ENCODE measurements at regions not wholly inside any gene's neighbourhood (a gene's known extent, or its start where the extent isn't known, plus 50 kb on each side); places are given as distances from the start of the nearest gene placed in this dataset.

GRCh38 chr20:52270001-52270606 is 78.5 kb upstream of the ZFP64 start:
- H3K9me3 ChIP-seq = no peaks in the 10 kb centered on the region
- no peaks in the 10 kb centered on the region for H3K36me3 ChIP-seq
- no peak overlapping the region for H3K4me3 ChIP-seq (ENCODE audit: low read depth in 1 of 2, low read length in 1 of 2)
- H3K27me3 ChIP-seq = no peaks in the 10 kb centered on the region
- H3K27ac ChIP-seq = no peak overlapping the region
- no peaks in the 10 kb centered on the region for H3K4me1 ChIP-seq (ENCODE audit: control insufficient read depth in 1 of 2, insufficient read depth in 1 of 2, low read depth in 1 of 2, low read length in 1 of 2)
- TF ChIP-seq CTCF (IDR thresholded peaks at IDR 0.05) = no peak

- H3K9me3 ChIP-seq = no peaks in the 10 kb centered on the region
- no peak for TF ChIP-seq CTCF (IDR thresholded peaks at IDR 0.05)
- no peaks in the 10 kb centered on the region for H3K27me3 ChIP-seq
- H3K4me3 ChIP-seq (ENCODE audit: low read depth in 1 of 2, low read length in 1 of 2) = no peak overlapping the region
- no peaks in the 10 kb centered on the region for H3K4me1 ChIP-seq (ENCODE audit: control insufficient read depth in 1 of 2, insufficient read depth in 1 of 2, low read depth in 1 of 2, low read length in 1 of 2)
- no peak overlapping the region for H3K27ac ChIP-seq
- H3K36me3 ChIP-seq = no peaks in the 10 kb centered on the region
These were observed 77.7 kb upstream of the ZFP64 start for GRCh38 chr20:52269321-52269720.

GRCh38 chr20:52268184-52268749 is 76.7 kb upstream of the ZFP64 start:
- TF ChIP-seq CTCF (IDR thresholded peaks at IDR 0.05) = no peak
- Histone ChIP-seq H3K4me3 (ENCODE audit: low read depth in 1 of 2, low read length in 1 of 2) (no peak overlapping the region), H3K4me1 (ENCODE audit: control insufficient read depth in 1 of 2, insufficient read depth in 1 of 2, low read depth in 1 of 2, low read length in 1 of 2) (no peaks in the 10 kb centered on the region), H3K36me3 (no peaks in the 10 kb centered on the region), H3K27ac (no peak overlapping the region), H3K27me3 (no peaks in the 10 kb centered on the region), H3K9me3 (no peaks in the 10 kb centered on the region)

DNA sequence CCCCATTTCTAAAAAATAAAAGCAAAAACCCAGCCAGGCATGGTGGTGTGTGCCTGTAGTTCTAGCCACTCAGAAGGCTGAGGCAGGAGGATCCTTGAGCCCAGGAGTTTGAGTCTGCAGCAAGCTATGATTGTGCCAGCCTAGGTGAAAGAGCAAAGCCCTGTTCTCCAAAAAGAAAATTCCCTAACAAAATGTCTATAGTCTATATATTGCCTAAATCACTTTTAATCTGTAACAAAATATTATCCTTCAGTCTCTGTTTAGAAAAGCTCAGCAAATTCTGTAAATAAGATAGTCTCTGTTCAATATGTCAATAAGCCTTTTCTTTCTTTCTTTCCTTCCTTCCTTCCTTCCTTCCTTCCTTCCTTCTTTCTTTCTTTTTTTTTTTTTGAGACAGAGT is 75.8 kb upstream of the ZFP64 start:
- Histone ChIP-seq H3K27me3 (no peaks in the 10 kb centered on the region), H3K9me3 (no peaks in the 10 kb centered on the region), H3K4me1 (ENCODE audit: control insufficient read depth in 1 of 2, insufficient read depth in 1 of 2, low read depth in 1 of 2, low read length in 1 of 2) (no peaks in the 10 kb centered on the region), H3K4me3 (ENCODE audit: low read depth in 1 of 2, low read length in 1 of 2) (no peak overlapping the region), H3K36me3 (no peaks in the 10 kb centered on the region), H3K27ac (no peak overlapping the region)
- TF ChIP-seq CTCF (IDR thresholded peaks at IDR 0.05) = no peak

DNA sequence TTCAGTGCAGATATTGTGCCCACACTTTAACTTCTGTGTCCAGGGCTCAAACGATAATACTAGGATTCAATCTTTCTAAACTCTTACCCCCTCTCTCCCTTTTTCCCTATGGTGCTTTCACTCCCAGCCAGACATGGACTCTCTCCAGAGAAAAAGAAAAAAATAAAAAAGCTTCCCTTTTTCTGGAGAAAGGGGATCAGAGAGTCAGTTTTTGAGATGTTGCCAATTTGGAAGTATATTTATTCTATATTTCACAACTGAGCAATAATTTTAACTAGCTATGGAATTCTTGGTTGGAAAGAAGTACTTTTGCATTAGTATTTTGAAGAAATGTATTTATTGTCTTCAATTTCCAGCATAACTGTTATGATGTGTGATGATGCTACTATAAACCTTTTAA is 72.2 kb upstream of the ZFP64 start:
- Histone ChIP-seq H3K4me3 (ENCODE audit: low read depth in 1 of 2, low read length in 1 of 2) (no peak overlapping the region), H3K27me3 (no peaks in the 10 kb centered on the region), H3K27ac (no peak overlapping the region), H3K9me3 (no peaks in the 10 kb centered on the region), H3K36me3 (no peaks in the 10 kb centered on the region), H3K4me1 (ENCODE audit: control insufficient read depth in 1 of 2, insufficient read depth in 1 of 2, low read depth in 1 of 2, low read length in 1 of 2) (no peaks in the 10 kb centered on the region)
- TF ChIP-seq CTCF (IDR thresholded peaks at IDR 0.05) = no peak
